ENCODE measurements at regions not wholly inside any gene's neighbourhood (a gene's known extent, or its start where the extent isn't known, plus 50 kb on each side); places are given as distances from the start of the nearest gene placed in this dataset.

DNA sequence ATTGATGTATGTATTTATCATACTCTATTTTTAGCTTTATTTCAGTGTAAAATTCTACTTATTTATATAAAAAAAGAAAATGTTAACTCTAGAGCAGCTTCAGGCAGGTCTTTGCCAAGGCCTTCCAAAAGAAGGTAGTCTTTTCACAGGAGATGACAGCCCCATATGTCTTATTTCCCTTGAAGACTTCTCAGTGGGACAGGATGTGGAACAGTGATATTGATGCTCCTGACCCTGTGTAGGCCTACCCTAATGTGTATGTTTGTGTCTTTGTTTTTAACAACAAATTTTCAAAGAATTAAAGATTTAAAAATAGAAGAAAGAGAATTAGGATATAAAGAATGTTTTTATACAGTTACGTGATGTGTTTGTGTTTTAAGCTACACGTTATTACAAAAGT, 1593.6 kb downstream of the AMY1C start:
- Histone ChIP-seq H3K4me3 (ENCODE audit: low read depth in 1 of 3, low read length in 3 of 3) (no peak overlapping the region), H3K27me3 (ENCODE audit: control insufficient read depth in 4 of 4, insufficient read depth in 4 of 4, low read length in 3 of 4) (no peaks in the 10 kb centered on the region), H3K9me3 (ENCODE audit: control insufficient read depth in 4 of 4, low read length in 3 of 4) (no peaks in the 10 kb centered on the region), H3K36me3 (ENCODE audit: control insufficient read depth in 4 of 4, insufficient read depth in 3 of 4, low read depth in 1 of 4, low read length in 3 of 4) (no peaks in the 10 kb centered on the region), H3K9ac (ENCODE audit: low read depth in 1 of 2, low read length in 2 of 2) (no peak overlapping the region), H3K4me1 (ENCODE audit: control insufficient read depth in 4 of 4, insufficient read depth in 4 of 4, low read length in 3 of 4) (no peaks in the 10 kb centered on the region), H3K27ac (ENCODE audit: low read depth in 1 of 2, low read length in 2 of 2) (no peak overlapping the region)
- no peak for DNase-seq (ENCODE audit: low spot score)
- TF ChIP-seq HNF4A (conservative IDR thresholded peaks at IDR 0.05) (no peak), ZBTB33 (IDR thresholded peaks at IDR 0.05) (no peak), YY1 (IDR thresholded peaks at IDR 0.05) (no peak), HNF4G (IDR thresholded peaks at IDR 0.05) (no peak), TAF1 (conservative IDR thresholded peaks at IDR 0.05) (no peak), RAD21 (IDR thresholded peaks at IDR 0.05) (no peak), FOXA2 (IDR thresholded peaks at IDR 0.05) (no peak), SP1 (IDR thresholded peaks at IDR 0.05) (no peak), NR2F2 (IDR thresholded peaks at IDR 0.05) (no peak)
- TF ChIP-seq, protein P1, sequence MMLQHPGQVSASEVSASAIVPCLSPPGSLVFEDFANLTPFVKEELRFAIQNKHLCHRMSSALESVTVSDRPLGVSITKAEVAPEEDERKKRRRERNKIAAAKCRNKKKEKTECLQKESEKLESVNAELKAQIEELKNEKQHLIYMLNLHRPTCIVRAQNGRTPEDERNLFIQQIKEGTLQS (IDR thresholded peaks at IDR 0.05) = no peak
- WGBS = 84% methylated on average over 2 of the region's 2 CpGs

DNA sequence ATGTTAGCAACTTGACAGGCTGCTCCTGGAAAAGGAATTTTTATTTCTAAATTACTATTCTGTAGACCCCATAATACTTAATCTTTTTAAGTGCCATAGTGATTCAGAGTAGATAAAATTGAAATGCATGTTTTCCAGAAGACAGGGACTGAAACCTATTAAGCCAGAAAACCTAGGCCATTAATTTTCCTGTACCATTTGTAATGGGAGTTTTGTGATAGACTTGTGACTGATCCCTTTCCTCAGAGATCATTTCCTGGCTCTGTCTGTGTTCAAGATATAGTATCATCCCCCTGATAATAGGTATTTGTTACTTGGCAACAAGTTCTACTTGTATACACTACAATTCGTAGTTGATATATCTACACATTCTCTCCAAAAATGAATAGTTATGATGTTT, 1609.8 kb downstream of the AMY1C start:
- no peak for DNase-seq (ENCODE audit: low spot score)
- Histone ChIP-seq H3K36me3 (ENCODE audit: control insufficient read depth in 4 of 4, insufficient read depth in 3 of 4, low read depth in 1 of 4, low read length in 3 of 4) (no peaks in the 10 kb centered on the region), H3K27ac (ENCODE audit: low read depth in 1 of 2, low read length in 2 of 2) (no peak overlapping the region), H3K27me3 (ENCODE audit: control insufficient read depth in 4 of 4, insufficient read depth in 4 of 4, low read length in 3 of 4) (no peaks in the 10 kb centered on the region), H3K4me1 (ENCODE audit: control insufficient read depth in 4 of 4, insufficient read depth in 4 of 4, low read length in 3 of 4) (no peaks in the 10 kb centered on the region), H3K9me3 (ENCODE audit: control insufficient read depth in 4 of 4, low read length in 3 of 4) (no peaks in the 10 kb centered on the region), H3K4me3 (ENCODE audit: low read depth in 1 of 3, low read length in 3 of 3) (no peak overlapping the region), H3K9ac (ENCODE audit: low read depth in 1 of 2, low read length in 2 of 2) (no peak overlapping the region)
- TF ChIP-seq FOXA1 (IDR thresholded peaks at IDR 0.05) (no peak), EGR1 (IDR thresholded peaks at IDR 0.05; ENCODE audit: low read depth in 2 of 2) (no peak)
- 53% methylated on average over 1 of the region's 1 CpG for WGBS

DNA sequence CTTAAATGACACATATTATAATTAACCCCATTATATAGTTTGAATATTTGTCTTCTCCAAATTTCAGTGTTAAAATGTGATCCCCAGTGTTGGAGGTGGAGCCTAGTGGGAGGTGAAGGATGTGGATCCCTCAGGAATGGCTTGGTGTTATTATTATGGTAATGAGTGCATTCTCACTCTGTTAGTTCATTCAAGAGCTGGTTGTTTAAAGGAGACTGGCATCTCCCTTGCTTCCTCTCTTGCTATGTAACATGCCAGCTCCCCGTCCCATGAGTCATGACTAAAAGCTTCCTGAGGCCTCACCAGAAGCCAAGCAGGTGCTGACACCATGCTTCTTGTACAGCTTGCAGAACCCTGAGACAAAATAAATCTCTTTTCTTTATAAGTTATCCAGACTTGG, 1612.7 kb downstream of the AMY1C start:
- no peak for DNase-seq (ENCODE audit: low spot score)
- H3K9ac ChIP-seq (ENCODE audit: low read depth in 1 of 2, low read length in 2 of 2) = no peak overlapping the region
- TF ChIP-seq HNF4A (conservative IDR thresholded peaks at IDR 0.05) (no peak), MAX (IDR thresholded peaks at IDR 0.05) (no peak), RAD21 (IDR thresholded peaks at IDR 0.05) (no peak), JUND (IDR thresholded peaks at IDR 0.05) (no peak), FOXA2 (IDR thresholded peaks at IDR 0.05) (no peak), SP1 (IDR thresholded peaks at IDR 0.05) (no peak), YY1 (IDR thresholded peaks at IDR 0.05) (no peak), RXRA (IDR thresholded peaks at IDR 0.05) (no peak), CTCF (IDR thresholded peaks at IDR 0.05; ENCODE audit: low read depth, low read length, missing input control) (no peak), FOXA1 (IDR thresholded peaks at IDR 0.05) (no peak)
- TF ChIP-seq, protein P1 (IDR thresholded peaks at IDR 0.05) = no peak
- no peak overlapping the region for H3K4me3 ChIP-seq (ENCODE audit: low read depth in 1 of 3, low read length in 3 of 3)
- no peaks in the 10 kb centered on the region for H3K36me3 ChIP-seq (ENCODE audit: control insufficient read depth in 4 of 4, insufficient read depth in 3 of 4, low read depth in 1 of 4, low read length in 3 of 4)
- WGBS = 83% methylated on average over 1 of the region's 1 CpG
- no peaks in the 10 kb centered on the region for H3K4me1 ChIP-seq (ENCODE audit: control insufficient read depth in 4 of 4, insufficient read depth in 4 of 4, low read length in 3 of 4)
- H3K9me3 ChIP-seq (ENCODE audit: control insufficient read depth in 4 of 4, low read length in 3 of 4) = no peaks in the 10 kb centered on the region
- H3K27me3 ChIP-seq (ENCODE audit: control insufficient read depth in 4 of 4, insufficient read depth in 4 of 4, low read length in 3 of 4) = no peaks in the 10 kb centered on the region
- H3K27ac ChIP-seq (ENCODE audit: low read depth in 1 of 2, low read length in 2 of 2) = no peak overlapping the region

Measured in liver (tissue), 8 donors.